OCI-LY7 (cell line): ENCODE measurements at regions not wholly inside any gene's neighbourhood (a gene's known extent, or its start where the extent isn't known, plus 50 kb on each side); places are given as distances from the start of the nearest gene placed in this dataset.

Experiments used
- BruUV-seq: library from RNA; stranded (reverse); fragments of 400-500 nt; replicated peaks from 2 replicates; lab custom pipeline; 2021; lab: Mats Ljungman, UMichigan
- CTCF ChIA-PET: fragments of 300-600 bp; sonication (Branson Sonifier 250); formaldehyde crosslinking; loops from one replicate; lab custom pipeline; 2022; ENCODE audit warnings: antibody characterized with exemption; ENCODE audit not compliant: unreplicated experiment; lab: Charles Lee
- POLR2A ChIA-PET: fragments of 300-600 bp; sonication (Branson Sonifier 250); formaldehyde crosslinking; loops from one replicate; lab custom pipeline; 2022; ENCODE audit warnings: antibody characterized with exemption; lab: Charles Lee
- DNase-seq: peaks from one replicate; pipeline ENCODE4 v3.0.0-alpha.2; 2015; ENCODE audit warnings: low spot score
- H2AFZ ChIP-seq: fragments of 200-600 bp; sonication (generic), shearing (Covaris generic); 2 replicates; pipeline ENCODE4 v1.6.1; 2014; ENCODE audit warnings: mild to moderate bottlenecking, antibody characterized with exemption, low read length, moderate library complexity
- H3K27ac ChIP-seq: fragments of 200-600 bp; sonication (generic); 2 replicates; pipeline ENCODE4 v1.5.1; 2014; ENCODE audit warnings: mixed run types, low read depth, mild to moderate bottlenecking, moderate library complexity, low read length, inconsistent platforms; ENCODE audit not compliant: poor library complexity, severe bottlenecking
- H3K36me3 ChIP-seq: fragments of 200-600 bp; sonication (generic); 2 replicates; pipeline ENCODE4 v1.6.1; 2014; ENCODE audit warnings: mild to moderate bottlenecking, antibody characterized with exemption, low read length, moderate library complexity, mixed read lengths; ENCODE audit not compliant: insufficient read depth
- H3K4me1 ChIP-seq: fragments of 200-600 bp; sonication (generic); 2 replicates; pipeline ENCODE4 v1.5.1; 2014; ENCODE audit warnings: mild to moderate bottlenecking, low read length; ENCODE audit not compliant: insufficient read depth, poor library complexity, severe bottlenecking
- H3K4me2 ChIP-seq: fragments of 200-600 bp; sonication (generic); 2 replicates; pipeline ENCODE4 v1.6.1; 2014; ENCODE audit warnings: mild to moderate bottlenecking, low read length
- H3K4me3 ChIP-seq: fragments of 200-600 bp; sonication (generic); 2 replicates; pipeline ENCODE4 v1.5.1; 2014; ENCODE audit warnings: mild to moderate bottlenecking, low read depth, low read length; ENCODE audit not compliant: poor library complexity, severe bottlenecking
- H3K79me2 ChIP-seq: fragments of 200-600 bp; sonication (generic); 2 replicates; pipeline ENCODE4 v1.6.1; 2016; ENCODE audit warnings: low read depth, mild to moderate bottlenecking, low read length, moderate library complexity, mixed read lengths; ENCODE audit not compliant: insufficient read depth
- H3K9me2 ChIP-seq: fragments of 200-600 bp; sonication (generic); 2 replicates; pipeline ENCODE4 v1.6.1; 2016; ENCODE audit warnings: mild to moderate bottlenecking, low read length, mixed read lengths; ENCODE audit not compliant: insufficient read depth
- H3K9me3 ChIP-seq: fragments of 200-600 bp; sonication (generic); 2 replicates; pipeline ENCODE4 v1.6.1; 2014; ENCODE audit warnings: mild to moderate bottlenecking, mixed run types, low read length, mixed read lengths
- H4K20me1 ChIP-seq: fragments of 200-600 bp; sonication (generic); 2 replicates; pipeline ENCODE4 v1.6.1; 2014; ENCODE audit warnings: mild to moderate bottlenecking, antibody characterized with exemption, low read length, moderate library complexity, mixed read lengths; ENCODE audit not compliant: insufficient read depth
- CTCF ChIP-seq: fragments of 200-600 bp; sonication (generic); conservative IDR thresholded peaks from 2 replicates; pipeline ENCODE4 v1.5.1; 2014; ENCODE audit warnings: mild to moderate bottlenecking, antibody characterized with exemption, low read length, moderate library complexity, mixed read lengths
- EZH2phosphoT487 ChIP-seq: fragments of 200-600 bp; sonication (generic); IDR thresholded peaks from 2 replicates; pipeline ENCODE4 v1.6.1; 2018; ENCODE audit warnings: low read depth, borderline replicate concordance, mild to moderate bottlenecking, mixed run types, antibody characterized with exemption, low read length, moderate library complexity, mixed read lengths
- intact Hi-C: fragments of 100-400 bp; cut with micrococcal nuclease; formaldehyde crosslinking; loops from one replicate; pipeline ENCODE4 v1.10.0; 2022; ENCODE audit not compliant: unreplicated experiment

DNA sequence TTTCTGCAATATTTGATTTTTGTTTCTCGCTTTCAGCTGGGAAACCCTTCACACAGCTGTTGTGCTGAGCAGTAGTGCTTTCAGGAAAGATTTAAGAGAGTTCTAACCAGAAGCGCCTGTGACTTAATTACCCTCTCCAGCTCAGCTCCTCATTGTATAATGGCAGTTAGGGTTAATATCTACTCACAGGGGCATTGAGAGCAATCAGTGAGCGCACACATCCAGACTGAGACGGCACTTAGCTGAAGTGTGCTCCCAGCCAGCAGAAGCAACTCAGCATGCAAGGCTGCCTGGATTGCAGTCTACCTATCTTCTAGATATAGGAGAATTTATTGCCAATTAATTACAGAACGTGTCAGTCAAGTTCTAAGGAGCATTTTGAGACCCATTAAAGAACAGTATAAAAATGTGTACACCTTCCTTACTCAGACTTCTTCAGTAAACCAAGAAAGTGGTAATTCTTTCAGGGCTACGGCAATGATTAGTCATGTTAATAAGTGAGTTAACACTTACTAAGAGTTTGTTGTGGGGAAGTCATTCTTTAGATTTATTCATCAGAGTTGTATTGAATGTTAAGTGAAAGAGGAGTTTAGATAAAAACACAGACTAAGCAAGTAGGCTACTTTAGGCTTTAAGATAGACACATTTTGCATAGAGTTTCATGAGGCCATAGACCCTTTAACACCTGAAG lies 111.7 kb upstream of the PCAT7 start:
- H3K4me2 ChIP-seq = no peak overlapping the region
- intact Hi-C loops = no loop called here
- no peak for TF ChIP-seq CTCF
- TF ChIP-seq EZH2phosphoT487 = no peak
- H3K4me1 ChIP-seq = peaks cover 6% of the 10 kb centered on the region
- H3K9me3 ChIP-seq = no peaks in the 10 kb centered on the region
- peaks cover 19% of the 10 kb centered on the region; the same call in 1 of the 2 replicates for H3K79me2 ChIP-seq
- peaks cover 90% of the 10 kb centered on the region for H3K36me3 ChIP-seq
- no peak overlapping the region for H2AFZ ChIP-seq
- DNase-seq = no peak
- H3K9me2 ChIP-seq = no peaks in the 10 kb centered on the region
- H3K4me3 ChIP-seq = no peak overlapping the region
- H4K20me1 ChIP-seq = no peaks in the 10 kb centered on the region
- no TSS peak for BruUV-seq
- POLR2A ChIA-PET = interaction anchor here (0.7 kb wide), 1 partner anchor 53 kb away, joined by 3 read pairs; no protein-coding TSS in a partner anchor
- CTCF ChIA-PET = no interaction called here
- H3K27ac ChIP-seq = no peak overlapping the region

- Histone ChIP-seq H3K79me2 (peaks cover 17% of the 10 kb centered on the region; the same call in 1 of the 2 replicates), H2AFZ (no peak overlapping the region), H3K4me2 (no peak overlapping the region), H3K4me1 (peaks cover 6% of the 10 kb centered on the region), H3K36me3 (peaks cover 94% of the 10 kb centered on the region), H3K4me3 (no peak overlapping the region), H4K20me1 (no peaks in the 10 kb centered on the region), H3K9me3 (no peaks in the 10 kb centered on the region), H3K9me2 (no peaks in the 10 kb centered on the region), H3K27ac (no peak overlapping the region)
- no peak for TF ChIP-seq EZH2phosphoT487
- no peak for TF ChIP-seq CTCF
- no peak for DNase-seq
- ChIA-PET POLR2A (no interaction called here), CTCF (no interaction called here)
- BruUV-seq = no TSS peak
- intact Hi-C loops = no loop called here
Observed at GRCh38 chr9:94445863-94446262, 109.0 kb upstream of the PCAT7 start.

DNA sequence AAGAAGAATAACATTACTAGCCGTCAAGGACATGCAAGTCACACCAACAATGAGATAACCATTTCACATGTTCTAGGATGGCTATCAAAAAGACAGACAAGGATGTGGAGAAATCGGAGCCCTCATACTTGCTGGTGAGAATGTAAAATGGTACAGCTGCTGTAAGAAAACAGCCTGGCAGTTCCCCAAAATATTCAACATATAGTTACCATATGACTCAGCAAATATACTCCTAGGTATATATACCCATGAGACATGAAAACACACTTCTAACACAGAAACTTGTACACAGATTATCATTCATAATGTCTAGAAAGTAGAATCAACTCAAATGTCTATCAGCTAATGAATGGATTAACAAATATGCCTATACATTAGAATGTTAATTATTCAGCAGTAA lies 105.4 kb upstream of the PCAT7 start:
- H3K4me3 ChIP-seq = no peak overlapping the region
- BruUV-seq = TSS peak; percentile 8
- H4K20me1 ChIP-seq = no peaks in the 10 kb centered on the region
- H3K36me3 ChIP-seq = peaks cover 95% of the 10 kb centered on the region
- no peak overlapping the region for H3K27ac ChIP-seq
- ChIA-PET CTCF (no interaction called here), POLR2A (interaction anchor here (1.2 kb wide), 1 partner anchor 75 kb away, joined by 4 read pairs; no protein-coding TSS in a partner anchor)
- TF ChIP-seq EZH2phosphoT487 (no peak), CTCF (no peak)
- DNase-seq = no peak
- H3K4me2 ChIP-seq = no peak overlapping the region
- peaks cover 17% of the 10 kb centered on the region; the same call in 1 of the 2 replicates for H3K79me2 ChIP-seq
- intact Hi-C loops = no loop called here
- H3K9me3 ChIP-seq = no peaks in the 10 kb centered on the region
- no peaks in the 10 kb centered on the region for H3K9me2 ChIP-seq
- no peaks in the 10 kb centered on the region for H3K4me1 ChIP-seq
- H2AFZ ChIP-seq = no peak overlapping the region
